ENCODE measurements at regions not wholly inside any gene's neighbourhood (a gene's known extent, or its start where the extent isn't known, plus 50 kb on each side); places are given as distances from the start of the nearest gene placed in this dataset.

GRCh38 chr2:173544641-173545363 is 190.1 kb downstream of the CDCA7 start:
- Histone ChIP-seq H3K79me2 (ENCODE audit: low read length) (no peaks in the 10 kb centered on the region), H3K36me3 (ENCODE audit: insufficient read depth, low read length) (no peaks in the 10 kb centered on the region), H3K4me2 (ENCODE audit: low read depth, low read length, poor library complexity, severe bottlenecking) (no peak overlapping the region), H3K27ac (ENCODE audit: low read length) (no peak overlapping the region), H4K20me1 (ENCODE audit: insufficient read depth, low read depth, low read length) (no peaks in the 10 kb centered on the region), H3K4me3 (ENCODE audit: low read length) (no peak overlapping the region), H3K27me3 (ENCODE audit: low read length) (no peaks in the 10 kb centered on the region), H3K4me1 (ENCODE audit: low read length) (no peaks in the 10 kb centered on the region), H3K9ac (ENCODE audit: low read length) (no peak overlapping the region), H3K9me3 (ENCODE audit: low read length) (no peaks in the 10 kb centered on the region), H2AFZ (ENCODE audit: low read length) (no peak overlapping the region), H3K9me2 (replicated peaks; ENCODE audit: insufficient read depth, low read length) (no peaks in the 10 kb centered on the region)
- DNase-seq, result no peak

DNA sequence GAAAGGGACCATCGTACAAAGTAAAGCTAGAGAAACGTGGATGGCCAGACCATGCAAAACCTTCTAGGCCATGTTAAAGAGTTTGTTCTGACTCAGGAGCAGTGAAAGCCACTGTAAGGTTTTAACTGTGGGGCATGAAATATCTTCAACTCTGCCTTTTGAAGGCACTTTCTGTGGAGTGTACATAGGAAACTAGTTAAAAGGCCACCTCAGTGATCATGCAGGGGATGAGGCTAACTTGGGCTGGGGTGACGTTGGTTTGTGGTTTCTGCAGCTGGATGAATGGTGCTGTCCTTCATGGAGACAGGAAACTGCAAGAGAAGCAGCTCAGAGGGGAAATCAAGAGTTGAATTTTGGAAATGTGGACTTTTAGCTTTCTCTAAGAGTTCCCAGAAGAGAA is 190.7 kb downstream of the CDCA7 start:
- Histone ChIP-seq H3K4me1 (ENCODE audit: low read length) (no peaks in the 10 kb centered on the region), H3K9ac (ENCODE audit: low read length) (no peak overlapping the region), H3K9me3 (ENCODE audit: low read length) (no peaks in the 10 kb centered on the region), H3K27me3 (ENCODE audit: low read length) (no peaks in the 10 kb centered on the region), H3K36me3 (ENCODE audit: insufficient read depth, low read length) (no peaks in the 10 kb centered on the region), H3K4me3 (ENCODE audit: low read length) (no peak overlapping the region), H3K79me2 (ENCODE audit: low read length) (no peaks in the 10 kb centered on the region), H3K27ac (ENCODE audit: low read length) (no peak overlapping the region), H4K20me1 (ENCODE audit: insufficient read depth, low read depth, low read length) (no peaks in the 10 kb centered on the region), H2AFZ (ENCODE audit: low read length) (no peak overlapping the region), H3K9me2 (replicated peaks; ENCODE audit: insufficient read depth, low read length) (no peaks in the 10 kb centered on the region), H3K4me2 (ENCODE audit: low read depth, low read length, poor library complexity, severe bottlenecking) (no peak overlapping the region)
- no peak for DNase-seq

- no peak overlapping the region for H2AFZ ChIP-seq (ENCODE audit: low read length)
- no peaks in the 10 kb centered on the region for H3K4me1 ChIP-seq (ENCODE audit: low read length)
- H3K79me2 ChIP-seq (ENCODE audit: low read length), result no peaks in the 10 kb centered on the region
- no peak overlapping the region for H3K4me3 ChIP-seq (ENCODE audit: low read length)
- no peak overlapping the region for H3K4me2 ChIP-seq (ENCODE audit: low read depth, low read length, poor library complexity, severe bottlenecking)
- H3K9me2 ChIP-seq (replicated peaks; ENCODE audit: insufficient read depth, low read length), result no peaks in the 10 kb centered on the region
- H3K36me3 ChIP-seq (ENCODE audit: insufficient read depth, low read length), result no peaks in the 10 kb centered on the region
- no peaks in the 10 kb centered on the region for H3K9me3 ChIP-seq (ENCODE audit: low read length)
- H3K27ac ChIP-seq (ENCODE audit: low read length), result no peak overlapping the region
- H3K9ac ChIP-seq (ENCODE audit: low read length), result no peak overlapping the region
- H3K27me3 ChIP-seq (ENCODE audit: low read length), result no peaks in the 10 kb centered on the region
- no peaks in the 10 kb centered on the region for H4K20me1 ChIP-seq (ENCODE audit: insufficient read depth, low read depth, low read length)
- DNase-seq, result no peak
These were observed 192.8 kb downstream of the CDCA7 start for GRCh38 chr2:173547499-173547898.

DNA sequence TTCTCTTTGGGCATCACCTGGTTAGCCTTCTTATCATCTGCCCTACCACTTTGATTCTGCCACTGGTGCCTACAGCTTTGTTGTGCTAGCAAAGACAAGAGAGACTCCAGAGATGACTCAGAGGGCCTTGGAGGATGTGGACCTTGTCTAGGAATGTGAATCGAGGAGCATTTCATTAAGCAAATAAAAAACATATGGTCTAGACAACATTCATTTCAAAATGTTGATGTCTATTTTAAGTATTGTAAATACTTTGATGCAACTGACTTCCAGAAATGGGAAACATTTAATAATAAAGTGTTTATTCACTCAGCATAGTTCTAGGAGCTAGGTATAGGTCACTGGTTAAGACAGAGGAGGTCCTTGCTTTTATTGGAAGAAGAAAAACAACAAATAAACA is 195.5 kb downstream of the CDCA7 start:
- Histone ChIP-seq H3K27me3 (ENCODE audit: low read length) (no peaks in the 10 kb centered on the region; the same call in 1 of the 2 replicates), H4K20me1 (ENCODE audit: insufficient read depth, low read depth, low read length) (no peaks in the 10 kb centered on the region), H3K9me3 (ENCODE audit: low read length) (no peaks in the 10 kb centered on the region), H3K9ac (ENCODE audit: low read length) (no peak overlapping the region), H3K36me3 (ENCODE audit: insufficient read depth, low read length) (no peaks in the 10 kb centered on the region), H2AFZ (ENCODE audit: low read length) (no peak overlapping the region), H3K27ac (ENCODE audit: low read length) (no peak overlapping the region), H3K4me3 (ENCODE audit: low read length) (no peak overlapping the region), H3K4me2 (ENCODE audit: low read depth, low read length, poor library complexity, severe bottlenecking) (no peak overlapping the region), H3K79me2 (ENCODE audit: low read length) (no peaks in the 10 kb centered on the region), H3K9me2 (replicated peaks; ENCODE audit: insufficient read depth, low read length) (no peaks in the 10 kb centered on the region), H3K4me1 (ENCODE audit: low read length) (no peaks in the 10 kb centered on the region)
- DNase-seq, result no peak

GRCh38 chr2:173552531-173552930 is 197.9 kb downstream of the CDCA7 start:
- H3K27me3 ChIP-seq (ENCODE audit: low read length), result no peaks in the 10 kb centered on the region; the same call in 1 of the 2 replicates
- no peaks in the 10 kb centered on the region for H3K79me2 ChIP-seq (ENCODE audit: low read length)
- no peaks in the 10 kb centered on the region for H3K4me1 ChIP-seq (ENCODE audit: low read length)
- no peak overlapping the region for H3K27ac ChIP-seq (ENCODE audit: low read length)
- H4K20me1 ChIP-seq (ENCODE audit: insufficient read depth, low read depth, low read length), result no peaks in the 10 kb centered on the region
- H3K4me2 ChIP-seq (ENCODE audit: low read depth, low read length, poor library complexity, severe bottlenecking), result no peak overlapping the region
- no peak overlapping the region for H3K4me3 ChIP-seq (ENCODE audit: low read length)
- no peak overlapping the region for H3K9ac ChIP-seq (ENCODE audit: low read length)
- H3K9me3 ChIP-seq (ENCODE audit: low read length), result no peaks in the 10 kb centered on the region
- DNase-seq, result no peak
- no peak overlapping the region for H2AFZ ChIP-seq (ENCODE audit: low read length)
- no peaks in the 10 kb centered on the region for H3K36me3 ChIP-seq (ENCODE audit: insufficient read depth, low read length)
- H3K9me2 ChIP-seq (replicated peaks; ENCODE audit: insufficient read depth, low read length), result no peaks in the 10 kb centered on the region

DNA sequence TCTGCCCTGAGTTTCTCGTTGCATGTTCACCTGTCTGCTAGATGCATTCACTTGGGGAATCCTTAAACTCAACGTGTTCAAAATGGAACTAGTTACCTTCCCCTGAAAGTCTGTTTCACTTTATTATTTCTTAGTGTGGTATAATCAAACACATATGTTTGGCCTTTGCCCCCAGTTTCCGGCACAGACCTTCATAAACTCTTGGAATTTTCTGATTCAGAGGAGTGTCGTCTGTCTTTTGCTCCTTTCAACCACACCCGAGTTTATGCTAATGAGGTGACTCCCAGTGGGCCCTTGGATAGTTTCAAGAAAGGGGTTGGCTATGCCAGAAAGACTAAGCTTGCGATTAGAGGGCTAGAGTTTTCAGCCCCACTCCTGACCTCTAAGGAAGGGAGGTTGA is 198.9 kb downstream of the CDCA7 start:
- Histone ChIP-seq H3K9me3 (ENCODE audit: low read length) (no peaks in the 10 kb centered on the region), H4K20me1 (ENCODE audit: insufficient read depth, low read depth, low read length) (no peaks in the 10 kb centered on the region), H3K4me2 (ENCODE audit: low read depth, low read length, poor library complexity, severe bottlenecking) (no peak overlapping the region), H3K27me3 (ENCODE audit: low read length) (no peaks in the 10 kb centered on the region; the same call in 1 of the 2 replicates), H2AFZ (ENCODE audit: low read length) (no peak overlapping the region), H3K4me1 (ENCODE audit: low read length) (no peaks in the 10 kb centered on the region), H3K27ac (ENCODE audit: low read length) (no peak overlapping the region), H3K4me3 (ENCODE audit: low read length) (no peak overlapping the region), H3K79me2 (ENCODE audit: low read length) (no peaks in the 10 kb centered on the region), H3K9ac (ENCODE audit: low read length) (no peak overlapping the region), H3K36me3 (ENCODE audit: insufficient read depth, low read length) (no peaks in the 10 kb centered on the region), H3K9me2 (replicated peaks; ENCODE audit: insufficient read depth, low read length) (no peaks in the 10 kb centered on the region)
- DNase-seq, result no peak

DNA sequence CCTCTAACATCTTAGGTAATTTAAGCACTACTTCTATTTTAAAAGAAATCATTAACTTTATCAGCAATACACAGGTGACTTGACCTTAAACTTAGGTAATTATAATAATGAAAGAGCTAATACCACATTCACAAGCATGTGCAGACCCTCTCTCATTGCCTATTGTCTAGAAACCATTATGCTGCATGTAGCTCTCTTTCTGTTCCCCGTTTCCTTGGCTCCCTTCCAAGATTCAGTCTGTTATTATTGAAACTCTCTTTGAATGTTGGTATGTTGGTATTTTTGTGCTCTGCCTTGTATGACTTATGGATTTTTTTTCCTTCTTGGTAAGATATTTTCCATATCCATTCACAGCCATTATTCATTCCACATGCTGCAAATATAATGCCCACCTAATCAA is 201.2 kb downstream of the CDCA7 start:
- Histone ChIP-seq H3K79me2 (ENCODE audit: low read length) (no peaks in the 10 kb centered on the region), H3K4me2 (ENCODE audit: low read depth, low read length, poor library complexity, severe bottlenecking) (no peak overlapping the region), H3K4me1 (ENCODE audit: low read length) (no peaks in the 10 kb centered on the region), H2AFZ (ENCODE audit: low read length) (no peak overlapping the region), H3K27ac (ENCODE audit: low read length) (no peak overlapping the region), H3K4me3 (ENCODE audit: low read length) (no peak overlapping the region), H3K9me3 (ENCODE audit: low read length) (no peaks in the 10 kb centered on the region), H3K27me3 (ENCODE audit: low read length) (no peaks in the 10 kb centered on the region; the same call in 1 of the 2 replicates), H3K9me2 (replicated peaks; ENCODE audit: insufficient read depth, low read length) (no peaks in the 10 kb centered on the region), H3K36me3 (ENCODE audit: insufficient read depth, low read length) (no peaks in the 10 kb centered on the region), H3K9ac (ENCODE audit: low read length) (no peak overlapping the region), H4K20me1 (ENCODE audit: insufficient read depth, low read depth, low read length) (no peaks in the 10 kb centered on the region)
- no peak for DNase-seq

DNA sequence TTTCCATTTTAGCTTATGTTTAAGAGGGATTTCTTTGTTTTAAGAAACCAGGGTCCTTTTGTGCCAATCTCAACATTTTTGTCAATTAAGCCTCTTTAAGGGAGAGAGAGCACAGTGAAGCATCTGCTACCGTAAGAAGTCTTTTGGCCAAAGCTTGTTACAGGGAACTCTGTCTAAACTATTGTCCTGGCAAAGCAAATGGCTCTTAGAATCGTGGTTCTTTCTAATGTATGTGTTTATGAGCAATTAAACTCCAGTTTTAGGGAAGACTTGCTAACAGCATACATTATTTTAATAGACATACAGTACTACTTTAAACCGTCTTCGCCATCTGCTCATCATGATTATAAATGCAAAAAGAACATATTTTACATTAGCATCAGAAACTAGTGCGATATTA is 202.1 kb downstream of the CDCA7 start:
- no peak overlapping the region for H3K4me3 ChIP-seq (ENCODE audit: low read length)
- H2AFZ ChIP-seq (ENCODE audit: low read length), result no peak overlapping the region
- no peaks in the 10 kb centered on the region; the same call in 1 of the 2 replicates for H3K27me3 ChIP-seq (ENCODE audit: low read length)

More for the DNA sequence above, 202.1 kb downstream of the CDCA7 start:
- no peaks in the 10 kb centered on the region for H3K79me2 ChIP-seq (ENCODE audit: low read length)
- no peak overlapping the region for H3K9ac ChIP-seq (ENCODE audit: low read length)
- no peaks in the 10 kb centered on the region for H3K4me1 ChIP-seq (ENCODE audit: low read length)
- no peak overlapping the region for H3K27ac ChIP-seq (ENCODE audit: low read length)
- no peaks in the 10 kb centered on the region for H4K20me1 ChIP-seq (ENCODE audit: insufficient read depth, low read depth, low read length)
- H3K4me2 ChIP-seq (ENCODE audit: low read depth, low read length, poor library complexity, severe bottlenecking), result no peak overlapping the region
- no peaks in the 10 kb centered on the region for H3K36me3 ChIP-seq (ENCODE audit: insufficient read depth, low read length)
- no peaks in the 10 kb centered on the region for H3K9me3 ChIP-seq (ENCODE audit: low read length)
- H3K9me2 ChIP-seq (replicated peaks; ENCODE audit: insufficient read depth, low read length), result no peaks in the 10 kb centered on the region
- no peak for DNase-seq

All from Karpas-422 (cell line).